Neural progenitor cell (in vitro differentiated cells): ENCODE measurements at regions not wholly inside any gene's neighbourhood (a gene's known extent, or its start where the extent isn't known, plus 50 kb on each side); places are given as distances from the start of the nearest gene placed in this dataset.

Experiments used
- CTCF ChIP-seq: fragments of 200-600 bp; sonication (generic); IDR thresholded peaks from 2 replicates; pipeline ENCODE4 v1.5.1; 2017; ENCODE audit warnings: antibody characterized with exemption, mild to moderate bottlenecking
- EZH2 ChIP-seq: fragments of 200-600 bp; sonication (generic); IDR thresholded peaks from 2 replicates; pipeline ENCODE4 v1.6.1; 2017; ENCODE audit warnings: antibody characterized with exemption, mild to moderate bottlenecking, moderate library complexity

GRCh38 chr4:63831590-63832155 lies 577.6 kb downstream of the TECRL start:
- TF ChIP-seq CTCF (no peak), EZH2 (no peak)
